ENCODE measurements at regions not wholly inside any gene's neighbourhood (a gene's known extent, or its start where the extent isn't known, plus 50 kb on each side); places are given as distances from the start of the nearest gene placed in this dataset.
"Not testable (repeated sequence)": the region's sequence is repeated elsewhere in the genome, so short reads cannot be mapped to it uniquely, and the experiment has no call there.

DNA sequence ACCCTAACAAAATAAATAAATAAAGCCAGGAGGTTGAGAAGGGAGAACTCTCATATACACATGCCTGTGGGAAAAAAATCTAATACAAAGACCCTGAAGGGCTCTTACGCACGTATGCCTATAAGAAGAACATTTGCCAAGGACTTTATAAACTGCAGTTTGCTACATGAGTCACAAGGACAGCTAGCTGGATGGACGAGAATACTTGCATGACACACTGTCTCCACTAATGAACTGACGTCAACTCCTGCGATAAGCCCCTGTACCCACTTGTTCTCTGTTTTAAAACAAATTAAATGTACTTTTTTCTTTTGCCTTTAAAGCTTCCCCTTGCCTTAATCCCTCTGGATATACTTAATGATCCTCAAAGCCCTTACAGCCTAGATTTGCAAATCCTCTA, 374.6 kb upstream of the GHITM start:
- Histone ChIP-seq H3K27me3 (no peaks in the 10 kb centered on the region), H3K4me3 (no peak overlapping the region), H3K4me1 (no peaks in the 10 kb centered on the region), H3K36me3 (no peaks in the 10 kb centered on the region), H3K27ac (no peak overlapping the region), H3K9me3 (peaks cover 0 to 3% (median 0%) of the 10 kb centered on the region in 4 donors)
- TF ChIP-seq CTCF (IDR thresholded peaks at IDR 0.05) (no peak), POLR2A (IDR thresholded peaks at IDR 0.05) (no peak), EP300 (IDR thresholded peaks at IDR 0.05) (no peak), POLR2AphosphoS5 (IDR thresholded peaks at IDR 0.05) (no peak)
- intact Hi-C loops (cut with DNase I; ENCODE audit: low total_unique reads), result no loop called here
- DNase-seq, result no peak
- WGBS, 5 donors, result 49 to 70% (median 63%) methylated on average over 5 of the region's 5 CpGs

DNA sequence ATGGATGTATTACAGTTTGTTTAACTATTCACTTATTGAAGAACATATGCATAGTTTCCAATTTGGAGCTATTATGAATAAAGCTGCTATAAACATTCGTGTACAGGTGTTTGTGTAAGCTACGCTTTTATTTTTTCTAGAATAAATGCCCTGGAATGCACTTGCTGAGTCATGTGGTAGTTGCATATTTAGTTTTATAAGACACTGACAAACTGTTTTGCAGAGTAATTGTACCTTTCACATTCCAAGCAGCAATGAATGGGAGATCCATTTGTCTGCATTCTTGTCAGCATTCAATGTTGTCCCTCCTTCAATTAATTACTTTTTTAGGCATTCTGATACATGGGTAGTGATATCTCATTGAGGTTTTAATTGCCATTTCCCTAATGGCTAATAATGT, 373.6 kb upstream of the GHITM start:
- peaks cover 0 to 3% (median 0%) of the 10 kb centered on the region in 4 donors for H3K9me3 ChIP-seq
- no peak overlapping the region for H3K4me3 ChIP-seq
- no peak overlapping the region for H3K27ac ChIP-seq
- intact Hi-C loops (cut with DNase I; ENCODE audit: low total_unique reads), result no loop called here
- no peak for DNase-seq
- WGBS, 5 donors, result 67 to 75% (median 68%) methylated on average over 2 of the region's 2 CpGs
- no peaks in the 10 kb centered on the region for H3K27me3 ChIP-seq
- H3K4me1 ChIP-seq, result no peaks in the 10 kb centered on the region
- no peaks in the 10 kb centered on the region for H3K36me3 ChIP-seq
- TF ChIP-seq POLR2A (IDR thresholded peaks at IDR 0.05), result no peak
- no peak for TF ChIP-seq CTCF (IDR thresholded peaks at IDR 0.05)
- no peak for TF ChIP-seq EP300 (IDR thresholded peaks at IDR 0.05)
- TF ChIP-seq POLR2AphosphoS5 (IDR thresholded peaks at IDR 0.05), result no peak

DNA sequence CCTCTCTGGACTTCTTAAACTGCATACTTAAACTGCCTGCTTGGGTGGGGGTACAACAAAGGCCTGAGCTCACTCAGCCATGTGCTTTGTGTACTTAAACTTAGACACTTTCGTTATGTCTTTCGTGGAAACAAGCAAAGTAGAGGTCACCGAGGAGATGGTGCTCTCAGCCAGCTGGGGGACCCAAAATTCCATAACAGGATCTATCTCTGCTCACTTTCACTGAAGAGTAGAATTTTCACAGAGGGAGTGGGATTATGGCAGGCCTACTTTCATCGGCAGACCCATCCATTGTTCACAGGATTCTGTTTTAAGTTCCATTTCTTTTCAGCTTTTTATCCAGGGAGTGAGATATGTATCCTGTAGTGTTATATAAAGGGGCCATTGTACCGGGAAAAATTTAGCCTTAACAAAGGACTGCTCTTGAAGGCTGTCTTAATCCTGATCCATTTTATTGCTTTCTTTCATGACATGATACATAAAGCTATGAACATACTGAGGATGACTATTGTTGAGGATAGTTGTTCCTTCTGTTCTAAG, 370.0 kb upstream of the GHITM start:
- intact Hi-C loops (cut with DNase I; ENCODE audit: low total_unique reads), result no loop called here
- DNase-seq, result no peak
- 42 to 55% (median 51%) methylated on average over 5 of the region's 5 CpGs for WGBS, 5 donors
- no peak for TF ChIP-seq EP300 (IDR thresholded peaks at IDR 0.05)
- no peak for TF ChIP-seq POLR2A (IDR thresholded peaks at IDR 0.05)
- no peak for TF ChIP-seq POLR2AphosphoS5 (IDR thresholded peaks at IDR 0.05)
- no peak for TF ChIP-seq CTCF (IDR thresholded peaks at IDR 0.05)
- no peaks in the 10 kb centered on the region for H3K27me3 ChIP-seq
- H3K36me3 ChIP-seq, result no peaks in the 10 kb centered on the region
- no peaks in the 10 kb centered on the region for H3K4me1 ChIP-seq
- peaks cover 0 to 11% (median 5%) of the 10 kb centered on the region in 4 donors for H3K9me3 ChIP-seq
- H3K4me3 ChIP-seq, result no peak overlapping the region
- no peak overlapping the region for H3K27ac ChIP-seq

- H3K4me1 ChIP-seq; H3K4me3 ChIP-seq; intact Hi-C loops (cut with DNase I; ENCODE audit: low total_unique reads); H3K36me3 ChIP-seq; H3K27ac ChIP-seq; H3K27me3 ChIP-seq; DNase-seq: not testable (repeated sequence)
- H3K9me3 ChIP-seq, result peaks cover 0 to 11% (median 9%) of the 10 kb centered on the region in 4 donors
- WGBS, 5 donors, result 88 to 92% (median 91%) methylated on average over 23 to 25 of the region's 25 CpGs
Measured at GRCh38 chr10:83786701-83787100, 352.6 kb upstream of the GHITM start.

DNA sequence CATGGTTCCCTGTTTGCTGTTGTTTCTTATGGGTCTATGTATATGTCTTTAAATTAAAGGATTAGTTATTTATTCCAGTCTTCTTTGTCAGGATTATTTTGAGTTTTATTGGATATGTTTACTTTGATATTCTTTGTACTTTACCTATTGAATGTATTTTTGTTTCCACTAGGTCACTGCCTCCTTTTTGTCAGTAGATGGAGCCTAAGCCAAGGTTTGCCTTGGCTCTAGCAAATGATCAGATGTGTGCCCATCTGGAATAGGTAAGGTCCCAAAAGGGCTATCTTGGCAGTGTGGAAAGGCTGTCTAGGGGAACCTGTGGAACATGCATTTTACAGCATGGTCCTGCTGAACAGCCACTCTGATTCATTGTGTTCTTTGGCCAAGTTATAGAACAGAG, 337.3 kb upstream of the GHITM start:
- Histone ChIP-seq H3K27ac (no peak overlapping the region), H3K4me3 (no peak overlapping the region), H3K9me3 (peaks cover 0 to 16% (median 13%) of the 10 kb centered on the region in 4 donors), H3K36me3 (no peaks in the 10 kb centered on the region), H3K4me1 (peaks cover 0 to 6% (median 2%) of the 10 kb centered on the region in 4 donors), H3K27me3 (no peaks in the 10 kb centered on the region)
- no peak for DNase-seq
- TF ChIP-seq POLR2A (IDR thresholded peaks at IDR 0.05) (no peak), POLR2AphosphoS5 (IDR thresholded peaks at IDR 0.05) (no peak), EP300 (IDR thresholded peaks at IDR 0.05) (no peak), CTCF (IDR thresholded peaks at IDR 0.05) (no peak)
- intact Hi-C loops (cut with DNase I; ENCODE audit: low total_unique reads), result no loop called here
